Heart right ventricle (tissue), 16 donors: ENCODE measurements at regions not wholly inside any gene's neighbourhood (a gene's known extent, or its start where the extent isn't known, plus 50 kb on each side); places are given as distances from the start of the nearest gene placed in this dataset.

ENCODE experiments used
- ATAC-seq, 8 donors: fragments of 200-7000 bp; cut with Tn5 transposase; one replicate each; pipeline ENCODE4 v1.9.1; 2020; ENCODE audit warnings: mild to moderate bottlenecking in 8 of 8, moderate library complexity in 8 of 8, moderate number of reproducible peaks in 1 of 8
- DNase-seq, 2 donors: peaks; one replicate each; pipeline ENCODE4 v3.0.0-alpha.2; 2020
- H3K27ac ChIP-seq, 10 donors: fragments of 200-600 bp; sonication (generic) in 2 of 10; one replicate each; pipeline versions ENCODE4 v1.5.0 to v1.8.0; 2020 to 2022; ENCODE audit warnings: mild to moderate bottlenecking in 3 of 10
- H3K27me3 ChIP-seq, 7 donors: fragments of 200-600 bp; one replicate each; pipeline ENCODE4 v1.8.0; 2021 to 2022; ENCODE audit warnings: mild to moderate bottlenecking in 2 of 7
- H3K36me3 ChIP-seq, 9 donors: fragments of 200-600 bp; sonication (generic) in 1 of 9; one replicate each; pipeline versions ENCODE4 v1.5.0 to v1.8.0; 2020 to 2022; ENCODE audit warnings: mild to moderate bottlenecking in 2 of 9
- H3K4me1 ChIP-seq, 9 donors: fragments of 200-600 bp; sonication (generic) in 1 of 9; one replicate each; pipeline versions ENCODE4 v1.5.0 to v1.8.0; 2020 to 2022; ENCODE audit warnings: mild to moderate bottlenecking in 4 of 9
- H3K4me3 ChIP-seq, 10 donors: fragments of 200-600 bp; sonication (generic) in 2 of 10; one replicate each; pipeline versions ENCODE4 v1.5.0 to v1.8.0; 2020 to 2022; ENCODE audit warnings: mild to moderate bottlenecking in 7 of 10, moderate library complexity in 2 of 10
- H3K9me3 ChIP-seq, 11 donors: fragments of 200-600 bp in 10 of 11; sonication (generic) in 2 of 11; one replicate each; pipeline versions ENCODE4 v1.5.0 to v1.8.0; 2013 to 2022; ENCODE audit warnings: mild to moderate bottlenecking in 2 of 11, control low read depth in 1 of 11, moderate library complexity in 1 of 11
- WGBS, 2 donors: extraction: QIAGEN DNeasy Blood & Tissue Kit; methylation state at CpG; one replicate each; pipeline ENCODE4 v1.1.7; 2013; ENCODE audit warnings: inconsistent platforms in 1 of 2; 5-methylcytosine and 5-hydroxymethylcytosine counted together
- intact Hi-C, 10 donors: fragments of 100-400 bp; cut with DNase I; formaldehyde crosslinking; loops; one replicate each; pipeline versions ENCODE4 v1.11.1 to v1.14.2; 2022
- TF ChIP-seq, protein P1 (sequence below), 9 donors: fragments of 200-600 bp; sonication (generic) in 2 of 9; IDR thresholded peaks; one replicate each; pipeline versions ENCODE4 v1.5.0 to v1.8.0; 2021 to 2022; ENCODE audit warnings: antibody characterized with exemption in 9 of 9, mild to moderate bottlenecking in 5 of 9, moderate library complexity in 1 of 9
- donor health status: Arrhythmogenic right ventricular cardiomyopathy.
- donor health status: ischemic (EF 13 %, LVEDD 7.1; RV severe dilation, severe dysfunction).
- donor health status: healthy with polysubstance abuse.
- donor health status: DM: no; HTN: yes; CAD: no.
- donor health status: DM: no; HTN: no; CAD: no.
- donor health status: ischemic (EF 25% LVEDD 6.9; RV normal size, moderate dysfunction).
- donor health status: ischemic (EF 25% LVEDD 5.7; RV mildly dilated, moderate dysfunction).
- donor health status: healthy.
- donor health status: DM: yes; HTN: yes; CAD: no.
- donor health status: Ischemic cardiomyopathy.
- donor health status: ischemic (EF 35%, LVEDD 5.7; RV mildly dilated, moderate dysfunction).
- donor health status: nonischemic (EF 11% LVEDD 7.7; RV severe dilation, severe dysfunction).
- donor health status: DM: yes; HTN: yes; CAD: no.
- donor health status: PGD.
- donor health status: ischemic (EF 29% LVEDD 5.4; RV normal size, mild dysfunction).
- donor health status: nonischemic (EF 23%, LVEDD 6.1; RV moderate dilation, normal function).

DNA sequence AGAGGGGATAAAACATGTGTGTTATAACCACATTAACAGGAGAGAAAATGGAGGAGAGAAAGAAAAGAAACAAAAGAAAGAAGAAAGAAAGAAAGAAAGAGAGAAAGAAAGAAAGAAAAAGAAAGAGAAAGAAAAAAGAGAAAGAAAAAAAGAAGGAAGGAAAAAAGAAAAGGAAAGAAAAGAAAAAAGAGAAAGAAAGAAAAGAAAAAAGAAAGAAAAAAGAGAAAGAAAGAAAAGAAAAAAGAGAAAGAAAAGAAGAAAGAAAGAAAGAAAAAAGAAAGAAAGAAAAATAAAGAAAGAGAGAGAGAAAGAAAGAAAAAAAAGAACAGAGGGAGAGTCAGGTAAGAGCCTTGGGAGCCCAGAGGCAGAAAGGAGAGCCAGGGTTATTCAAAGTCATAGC lies 446.6 kb upstream of the ASIC2 start:
- ATAC-seq (no peak), DNase-seq (no peak)
- Histone ChIP-seq H3K9me3 (no peaks in the 10 kb centered on the region), H3K4me1 (no peaks in the 10 kb centered on the region), H3K27me3 (peaks cover 0 to 77% (median 34%) of the 10 kb centered on the region in 7 donors), H3K27ac (no peak overlapping the region), H3K4me3 (no peak overlapping the region), H3K36me3 (no peaks in the 10 kb centered on the region)
- TF ChIP-seq, protein P1, sequence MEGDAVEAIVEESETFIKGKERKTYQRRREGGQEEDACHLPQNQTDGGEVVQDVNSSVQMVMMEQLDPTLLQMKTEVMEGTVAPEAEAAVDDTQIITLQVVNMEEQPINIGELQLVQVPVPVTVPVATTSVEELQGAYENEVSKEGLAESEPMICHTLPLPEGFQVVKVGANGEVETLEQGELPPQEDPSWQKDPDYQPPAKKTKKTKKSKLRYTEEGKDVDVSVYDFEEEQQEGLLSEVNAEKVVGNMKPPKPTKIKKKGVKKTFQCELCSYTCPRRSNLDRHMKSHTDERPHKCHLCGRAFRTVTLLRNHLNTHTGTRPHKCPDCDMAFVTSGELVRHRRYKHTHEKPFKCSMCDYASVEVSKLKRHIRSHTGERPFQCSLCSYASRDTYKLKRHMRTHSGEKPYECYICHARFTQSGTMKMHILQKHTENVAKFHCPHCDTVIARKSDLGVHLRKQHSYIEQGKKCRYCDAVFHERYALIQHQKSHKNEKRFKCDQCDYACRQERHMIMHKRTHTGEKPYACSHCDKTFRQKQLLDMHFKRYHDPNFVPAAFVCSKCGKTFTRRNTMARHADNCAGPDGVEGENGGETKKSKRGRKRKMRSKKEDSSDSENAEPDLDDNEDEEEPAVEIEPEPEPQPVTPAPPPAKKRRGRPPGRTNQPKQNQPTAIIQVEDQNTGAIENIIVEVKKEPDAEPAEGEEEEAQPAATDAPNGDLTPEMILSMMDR (IDR thresholded peaks at IDR 0.05) = no peak
- intact Hi-C loops = loop anchor here in 3 of 10 donors (10.0 kb wide), 3 partner anchors 705 to 805 kb away; partner anchors contain the start of gene SPACA3 (in 1 of the 3)

DNA sequence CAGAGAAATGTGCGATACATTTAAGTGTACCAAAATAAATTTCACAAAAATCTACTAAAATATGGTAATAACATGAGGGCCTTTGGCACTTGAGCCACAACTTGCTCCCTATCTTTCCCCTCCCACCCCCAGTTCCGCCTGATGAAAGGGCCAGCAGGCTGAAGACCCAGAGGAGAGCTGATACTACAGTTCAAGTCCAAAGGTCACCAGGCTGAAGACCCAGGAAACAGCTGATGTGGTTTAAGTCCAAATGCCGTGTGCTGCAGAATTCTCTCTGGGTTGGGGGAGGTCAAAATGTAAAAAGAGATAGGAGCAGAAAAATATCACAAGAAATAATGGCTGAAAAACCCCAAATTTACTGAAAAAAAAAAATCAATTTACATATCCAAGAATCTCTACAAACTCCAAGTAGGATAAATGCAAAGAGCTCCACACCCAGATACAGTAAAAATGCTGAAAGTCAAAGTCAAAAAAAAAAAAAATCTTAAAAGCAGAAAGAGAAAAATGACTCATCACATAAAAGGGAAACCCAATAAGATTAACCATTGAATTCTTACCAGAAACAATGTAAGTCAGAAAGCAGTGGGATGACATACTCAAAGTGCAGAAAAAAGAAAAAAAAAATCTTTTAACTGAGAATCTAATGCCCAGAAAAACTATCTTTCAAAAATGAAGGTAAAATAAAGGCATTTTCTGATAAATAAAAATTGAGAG lies 452.1 kb upstream of the ASIC2 start:
- Histone ChIP-seq H3K4me3 (no peak overlapping the region), H3K36me3 (no peaks in the 10 kb centered on the region), H3K4me1 (no peaks in the 10 kb centered on the region), H3K27ac (no peak overlapping the region), H3K27me3 (peaks cover 0 to 59% (median 24%) of the 10 kb centered on the region in 7 donors), H3K9me3 (no peaks in the 10 kb centered on the region)
- ATAC-seq (no peak), DNase-seq (no peak)
- TF ChIP-seq, protein P1 (IDR thresholded peaks at IDR 0.05) = no peak
- 40 to 41% methylated on average over 3 of the region's 3 CpGs for WGBS, 2 donors
- intact Hi-C loops = loop anchor here in 3 of 10 donors (10.0 kb wide), 3 partner anchors 710 to 810 kb away; partner anchors contain the start of gene SPACA3 (in 1 of the 3)

DNA sequence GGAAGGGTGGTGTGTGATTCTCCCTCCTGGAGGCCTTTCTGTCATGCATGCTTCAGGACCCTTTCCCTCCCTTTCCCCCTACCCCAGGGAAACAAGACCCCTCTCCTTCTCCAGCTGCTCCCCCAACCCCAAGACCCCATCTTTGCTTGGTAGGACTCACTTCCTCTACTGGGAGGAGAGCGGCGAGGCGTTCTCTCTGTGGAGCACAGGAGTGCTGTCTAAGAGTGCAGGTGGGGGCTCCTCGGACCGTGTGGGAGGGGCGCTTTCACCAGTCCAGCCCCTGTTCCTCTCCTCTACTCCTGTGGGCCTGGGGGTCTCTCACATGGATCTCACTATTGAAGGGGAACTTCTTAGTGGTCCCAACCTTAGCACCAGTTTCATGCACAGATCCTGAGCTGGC lies 456.1 kb upstream of the ASIC2 start:
- 82 to 90% methylated on average over 6 of the region's 6 CpGs for WGBS, 2 donors
- no peaks in the 10 kb centered on the region for H3K9me3 ChIP-seq
- TF ChIP-seq, protein P1 (IDR thresholded peaks at IDR 0.05) = no peak
- no peak overlapping the region for H3K27ac ChIP-seq
- intact Hi-C loops = loop anchor here in 3 of 10 donors (10.0 kb wide), 3 partner anchors 714 to 814 kb away; partner anchors contain the start of gene SPACA3 (in 1 of the 3)
- no peaks in the 10 kb centered on the region for H3K36me3 ChIP-seq
- no peak overlapping the region for H3K4me3 ChIP-seq
- ATAC-seq = no peak
- no peak for DNase-seq
- H3K4me1 ChIP-seq = peaks cover 0 to 8% (median 0%) of the 10 kb centered on the region in 9 donors
- H3K27me3 ChIP-seq = peaks cover 0 to 72% (median 37%) of the 10 kb centered on the region in 7 donors

DNA sequence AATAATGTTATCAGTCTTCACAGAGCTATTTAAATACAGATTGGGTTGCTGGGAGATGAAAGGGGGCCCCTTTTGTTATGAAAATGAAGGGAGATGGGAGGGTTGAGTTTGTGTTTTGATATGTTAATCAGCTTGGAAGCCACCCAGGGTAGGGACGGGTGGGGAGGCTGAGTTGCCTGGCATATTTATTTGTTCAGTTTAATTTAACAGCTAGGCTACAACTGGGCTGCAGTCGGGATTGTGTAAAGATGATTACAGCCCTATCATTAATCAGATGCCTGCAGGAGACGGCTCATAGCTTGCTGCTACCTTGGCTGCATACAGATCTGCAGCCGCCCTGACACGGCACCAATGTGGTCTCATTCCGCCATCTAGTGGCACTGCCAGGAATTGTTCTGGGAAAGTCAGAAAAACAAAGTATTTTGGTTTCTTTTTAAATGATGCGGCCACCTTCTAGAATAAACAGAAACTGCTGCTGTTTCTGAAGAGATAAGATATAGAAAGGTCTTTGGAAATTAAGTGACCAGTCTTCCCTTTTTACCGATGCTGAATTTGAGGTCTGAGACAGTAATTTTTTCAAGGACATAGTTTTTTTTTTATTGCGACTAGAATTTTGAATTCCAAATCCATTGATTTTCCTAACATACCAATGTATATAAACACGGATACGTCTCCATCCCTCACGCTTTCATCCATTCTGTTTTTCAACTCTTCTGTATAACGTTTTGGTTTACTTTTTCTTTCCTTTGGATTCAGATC lies 458.0 kb upstream of the ASIC2 start:
- DNase-seq (peak; percentile 32 to 58), ATAC-seq (peak in 6 of 8 donors; percentile 54 to 84 (median 70))
- Histone ChIP-seq H3K4me3 (peak overlapping the region in 4 of 10 donors; percentile 14 to 27 (median 20)), H3K9me3 (peaks cover 0 to 14% (median 0%) of the 10 kb centered on the region in 11 donors), H3K36me3 (no peaks in the 10 kb centered on the region), H3K4me1 (peaks cover 0 to 8% (median 0%) of the 10 kb centered on the region in 9 donors), H3K27ac (no peak overlapping the region), H3K27me3 (peaks cover 0 to 79% (median 35%) of the 10 kb centered on the region in 7 donors)
- WGBS, 2 donors = 3 to 4% methylated on average over 13 of the region's 13 CpGs
- intact Hi-C loops = loop anchor here in 5 of 10 donors (1.0 to 10.0 kb wide), 5 partner anchors 26 to 966 kb away; no protein-coding TSS in a partner anchor
- TF ChIP-seq, protein P1 (IDR thresholded peaks at IDR 0.05) = peak; percentile 85 to 97 (median 93)
